Heart left ventricle (tissue), 13 donors: ENCODE measurements at regions not wholly inside any gene's neighbourhood (a gene's known extent, or its start where the extent isn't known, plus 50 kb on each side); places are given as distances from the start of the nearest gene placed in this dataset.

Experiments
- POLR2A ChIP-seq, 2 donors: fragments of 450-650 bp; IDR thresholded peaks; one replicate each; pipeline ENCODE4 v1.6.1; 2017; ENCODE audit warnings: antibody characterized with exemption in 2 of 2, mild to moderate bottlenecking in 2 of 2, moderate library complexity in 2 of 2
- TF ChIP-seq, protein P1 (sequence below), 12 donors: fragments of 200-600 bp; sonication (generic) in 4 of 12; IDR thresholded peaks; one replicate each; pipeline versions ENCODE4 v1.5.0 to v1.8.0; 2018 to 2022; ENCODE audit warnings: antibody characterized with exemption in 12 of 12, mild to moderate bottlenecking in 5 of 12
- donor health status: ischemic (EF 13 %, LVEDD 7.1; RV severe dilation, severe dysfunction).
- donor health status: DM: no; HTN: yes; CAD: no.
- donor health status: DM: no; HTN: no; CAD: no.
- donor health status: ischemic (EF 25% LVEDD 6.9; RV normal size, moderate dysfunction).
- donor health status: ischemic (EF 25% LVEDD 5.7; RV mildly dilated, moderate dysfunction).
- donor health status: ischemic (EF 35%, LVEDD 5.7; RV mildly dilated, moderate dysfunction).
- donor health status: nonischemic (EF 11% LVEDD 7.7; RV severe dilation, severe dysfunction).
- donor health status: DM: yes; HTN: yes; CAD: no.
- donor health status: PGD.
- donor health status: ischemic (EF 29% LVEDD 5.4; RV normal size, mild dysfunction).
- donor health status: nonischemic (EF 23%, LVEDD 6.1; RV moderate dilation, normal function).

DNA sequence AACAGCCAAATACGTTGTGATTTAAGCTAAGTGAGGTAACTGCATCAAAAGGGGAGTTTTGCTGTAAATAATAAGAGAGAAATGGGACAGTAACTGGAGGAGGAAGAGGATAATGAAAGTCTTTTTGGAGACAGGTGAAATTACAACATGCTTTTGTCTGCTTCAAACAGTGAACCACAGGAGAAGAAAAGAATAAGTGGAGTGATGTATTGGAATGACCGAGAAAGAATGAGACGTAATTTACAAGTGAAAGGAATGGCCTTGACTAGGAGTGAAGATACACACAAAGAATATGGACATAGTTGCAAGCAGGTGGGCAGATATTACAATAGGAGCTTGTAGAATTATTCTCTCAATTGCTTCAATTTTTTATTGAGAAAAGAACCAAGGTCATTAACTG, 550.8 kb downstream of the DIPK2A start:
- TF ChIP-seq, protein P1, sequence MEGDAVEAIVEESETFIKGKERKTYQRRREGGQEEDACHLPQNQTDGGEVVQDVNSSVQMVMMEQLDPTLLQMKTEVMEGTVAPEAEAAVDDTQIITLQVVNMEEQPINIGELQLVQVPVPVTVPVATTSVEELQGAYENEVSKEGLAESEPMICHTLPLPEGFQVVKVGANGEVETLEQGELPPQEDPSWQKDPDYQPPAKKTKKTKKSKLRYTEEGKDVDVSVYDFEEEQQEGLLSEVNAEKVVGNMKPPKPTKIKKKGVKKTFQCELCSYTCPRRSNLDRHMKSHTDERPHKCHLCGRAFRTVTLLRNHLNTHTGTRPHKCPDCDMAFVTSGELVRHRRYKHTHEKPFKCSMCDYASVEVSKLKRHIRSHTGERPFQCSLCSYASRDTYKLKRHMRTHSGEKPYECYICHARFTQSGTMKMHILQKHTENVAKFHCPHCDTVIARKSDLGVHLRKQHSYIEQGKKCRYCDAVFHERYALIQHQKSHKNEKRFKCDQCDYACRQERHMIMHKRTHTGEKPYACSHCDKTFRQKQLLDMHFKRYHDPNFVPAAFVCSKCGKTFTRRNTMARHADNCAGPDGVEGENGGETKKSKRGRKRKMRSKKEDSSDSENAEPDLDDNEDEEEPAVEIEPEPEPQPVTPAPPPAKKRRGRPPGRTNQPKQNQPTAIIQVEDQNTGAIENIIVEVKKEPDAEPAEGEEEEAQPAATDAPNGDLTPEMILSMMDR (IDR thresholded peaks at IDR 0.05) = no peak
- no peak for TF ChIP-seq POLR2A (IDR thresholded peaks at IDR 0.05)
